ENCODE measurements at regions not wholly inside any gene's neighbourhood (a gene's known extent, or its start where the extent isn't known, plus 50 kb on each side); places are given as distances from the start of the nearest gene placed in this dataset.

DNA sequence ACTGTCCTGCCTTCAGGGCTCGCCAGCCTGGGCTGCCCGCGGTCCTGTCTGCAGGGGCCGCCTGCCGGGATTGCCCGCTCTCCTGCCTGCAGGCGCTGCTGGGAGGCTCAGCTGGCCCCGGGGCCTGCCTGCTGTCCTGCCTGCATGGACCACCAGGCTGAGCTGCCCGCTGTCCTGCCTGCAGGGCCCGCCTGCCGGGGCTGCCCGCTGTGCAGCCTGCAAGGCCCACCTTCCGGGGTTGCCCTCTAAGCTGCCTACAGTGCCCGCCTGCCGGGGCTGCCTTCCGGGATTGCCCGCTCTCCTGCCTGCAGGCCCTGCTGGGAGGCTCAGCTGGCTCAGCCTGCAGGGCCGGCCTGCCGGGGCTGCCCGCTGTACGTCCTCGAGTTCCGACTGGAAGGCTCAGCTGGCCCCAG, 164.4 kb downstream of the GLRX3 start:
- no peak overlapping the region for H3K23ac ChIP-seq (ENCODE audit: low read length in 2 of 2)
- H3K4me1 ChIP-seq (ENCODE audit: control insufficient read depth, insufficient read depth, low read depth, low read length), result no peaks in the 10 kb centered on the region
- peaks cover 50% of the 10 kb centered on the region for H3K9me3 ChIP-seq (ENCODE audit: control insufficient read depth, low read length)
- no peaks in the 10 kb centered on the region for H3K79me1 ChIP-seq (replicated peaks; ENCODE audit: low read length, poor library complexity, severe bottlenecking)
- H2BK12ac ChIP-seq (ENCODE audit: low read length in 2 of 2), result no peak overlapping the region
- no peak overlapping the region for H3K27ac ChIP-seq (ENCODE audit: low read length, poor library complexity, severe bottlenecking)
- no peak overlapping the region for H2BK5ac ChIP-seq (ENCODE audit: low read depth, low read length, poor library complexity, severe bottlenecking)
- no peak overlapping the region for H3K4me2 ChIP-seq (ENCODE audit: low read length, poor library complexity, severe bottlenecking)
- no peak overlapping the region for H2AFZ ChIP-seq (ENCODE audit: low read depth, low read length)
- H2BK120ac ChIP-seq (ENCODE audit: low read depth, low read length), result no peak overlapping the region
- no peak overlapping the region for H3K4ac ChIP-seq (ENCODE audit: low read depth in 1 of 2, low read length in 2 of 2)
- DNase-seq, result no peak
- H2BK15ac ChIP-seq (ENCODE audit: low read depth, poor library complexity, severe bottlenecking), result no peak overlapping the region
- no peak overlapping the region for H3K14ac ChIP-seq (ENCODE audit: low read length in 2 of 2)
- H3K36me3 ChIP-seq (ENCODE audit: control insufficient read depth in 1 of 2, insufficient read depth in 2 of 2, low read depth in 1 of 2, low read length in 2 of 2), result no peaks in the 10 kb centered on the region
- WGBS, result 96% methylated on average over 21 of the region's 23 CpGs
- no peaks in the 10 kb centered on the region for H3K27me3 ChIP-seq (ENCODE audit: control insufficient read depth in 1 of 2, insufficient read depth in 1 of 2, low read length in 2 of 2)
- H3K4me3 ChIP-seq (ENCODE audit: insufficient read depth in 1 of 2, low read depth in 1 of 2, low read length in 2 of 2), result peak overlapping the region in 1 of 2 experiments; percentile 67
- H2AK5ac ChIP-seq (ENCODE audit: low read length, severe bottlenecking), result no peak overlapping the region
- no peak overlapping the region for H4K8ac ChIP-seq (ENCODE audit: low read length)
- H3K9ac ChIP-seq (ENCODE audit: low read length), result no peak overlapping the region
- no peak overlapping the region for H4K91ac ChIP-seq (ENCODE audit: low read length)
- H3K18ac ChIP-seq (ENCODE audit: low read depth in 1 of 2, low read length in 2 of 2), result no peak overlapping the region

GRCh38 chr10:130301021-130301892, 165.1 kb downstream of the GLRX3 start:
- H2BK15ac ChIP-seq (ENCODE audit: low read depth, poor library complexity, severe bottlenecking), result no peak overlapping the region

GRCh38 chr10:130326954-130327353, 190.8 kb downstream of the GLRX3 start:
- no peak overlapping the region for H3K4ac ChIP-seq (ENCODE audit: low read depth in 1 of 2, low read length in 2 of 2)
- no peaks in the 10 kb centered on the region for H3K79me1 ChIP-seq (replicated peaks; ENCODE audit: low read length, poor library complexity, severe bottlenecking)
- H4K91ac ChIP-seq (ENCODE audit: low read length), result no peak overlapping the region
- no peaks in the 10 kb centered on the region for H3K4me1 ChIP-seq (ENCODE audit: control insufficient read depth, insufficient read depth, low read depth, low read length)
- no peak overlapping the region for H3K9ac ChIP-seq (ENCODE audit: low read length)
- H4K8ac ChIP-seq (ENCODE audit: low read length), result no peak overlapping the region
- no peak overlapping the region for H3K4me3 ChIP-seq (ENCODE audit: insufficient read depth in 1 of 2, low read depth in 1 of 2, low read length in 2 of 2)
- H3K27ac ChIP-seq (ENCODE audit: low read length, poor library complexity, severe bottlenecking), result no peak overlapping the region
- H3K27me3 ChIP-seq (ENCODE audit: control insufficient read depth in 1 of 2, insufficient read depth in 1 of 2, low read length in 2 of 2), result no peaks in the 10 kb centered on the region
- H2BK120ac ChIP-seq (ENCODE audit: low read depth, low read length), result no peak overlapping the region
- no peak overlapping the region for H2BK5ac ChIP-seq (ENCODE audit: low read depth, low read length, poor library complexity, severe bottlenecking)
- no peak overlapping the region for H3K18ac ChIP-seq (ENCODE audit: low read depth in 1 of 2, low read length in 2 of 2)
- peaks cover 3% of the 10 kb centered on the region for H3K9me3 ChIP-seq (ENCODE audit: control insufficient read depth, low read length)
- no peak for DNase-seq
- WGBS, result 68% methylated on average over 7 of the region's 7 CpGs
- no peak overlapping the region for H3K4me2 ChIP-seq (ENCODE audit: low read length, poor library complexity, severe bottlenecking)
- no peak overlapping the region for H2AFZ ChIP-seq (ENCODE audit: low read depth, low read length)
- H3K14ac ChIP-seq (ENCODE audit: low read length in 2 of 2), result no peak overlapping the region
- H3K36me3 ChIP-seq (ENCODE audit: control insufficient read depth in 1 of 2, insufficient read depth in 2 of 2, low read depth in 1 of 2, low read length in 2 of 2), result no peaks in the 10 kb centered on the region
- no peak overlapping the region for H2AK5ac ChIP-seq (ENCODE audit: low read length, severe bottlenecking)
- H2BK15ac ChIP-seq (ENCODE audit: low read depth, poor library complexity, severe bottlenecking), result no peak overlapping the region
- no peak overlapping the region for H2BK12ac ChIP-seq (ENCODE audit: low read length in 2 of 2)
- H3K23ac ChIP-seq (ENCODE audit: low read length in 2 of 2), result no peak overlapping the region

More at GRCh38 chr10:130301021-130301892, 165.1 kb downstream of the GLRX3 start:
- Histone ChIP-seq H3K14ac (ENCODE audit: low read length in 2 of 2) (no peak overlapping the region), H3K36me3 (ENCODE audit: control insufficient read depth in 1 of 2, insufficient read depth in 2 of 2, low read depth in 1 of 2, low read length in 2 of 2) (no peaks in the 10 kb centered on the region), H3K79me1 (replicated peaks; ENCODE audit: low read length, poor library complexity, severe bottlenecking) (no peaks in the 10 kb centered on the region), H3K9ac (ENCODE audit: low read length) (peak overlapping the region; percentile 54), H3K9me3 (ENCODE audit: control insufficient read depth, low read length) (peaks cover 57% of the 10 kb centered on the region), H3K27me3 (ENCODE audit: control insufficient read depth in 1 of 2, insufficient read depth in 1 of 2, low read length in 2 of 2) (no peaks in the 10 kb centered on the region), H4K8ac (ENCODE audit: low read length) (no peak overlapping the region), H3K4ac (ENCODE audit: low read depth in 1 of 2, low read length in 2 of 2) (no peak overlapping the region), H3K27ac (ENCODE audit: low read length, poor library complexity, severe bottlenecking) (no peak overlapping the region), H2AFZ (ENCODE audit: low read depth, low read length) (no peak overlapping the region), H2BK5ac (ENCODE audit: low read depth, low read length, poor library complexity, severe bottlenecking) (no peak overlapping the region), H3K4me1 (ENCODE audit: control insufficient read depth, insufficient read depth, low read depth, low read length) (no peaks in the 10 kb centered on the region), H4K91ac (ENCODE audit: low read length) (no peak overlapping the region), H3K4me3 (ENCODE audit: insufficient read depth in 1 of 2, low read depth in 1 of 2, low read length in 2 of 2) (peak overlapping the region in 1 of 2 experiments; percentile 67), H2BK120ac (ENCODE audit: low read depth, low read length) (no peak overlapping the region), H2BK12ac (ENCODE audit: low read length in 2 of 2) (no peak overlapping the region), H2AK5ac (ENCODE audit: low read length, severe bottlenecking) (no peak overlapping the region), H3K4me2 (ENCODE audit: low read length, poor library complexity, severe bottlenecking) (no peak overlapping the region), H3K18ac (ENCODE audit: low read depth in 1 of 2, low read length in 2 of 2) (no peak overlapping the region), H3K23ac (ENCODE audit: low read length in 2 of 2) (no peak overlapping the region)
- DNase-seq, result no peak
- 92% methylated on average over 52 of the region's 54 CpGs for WGBS

DNA sequence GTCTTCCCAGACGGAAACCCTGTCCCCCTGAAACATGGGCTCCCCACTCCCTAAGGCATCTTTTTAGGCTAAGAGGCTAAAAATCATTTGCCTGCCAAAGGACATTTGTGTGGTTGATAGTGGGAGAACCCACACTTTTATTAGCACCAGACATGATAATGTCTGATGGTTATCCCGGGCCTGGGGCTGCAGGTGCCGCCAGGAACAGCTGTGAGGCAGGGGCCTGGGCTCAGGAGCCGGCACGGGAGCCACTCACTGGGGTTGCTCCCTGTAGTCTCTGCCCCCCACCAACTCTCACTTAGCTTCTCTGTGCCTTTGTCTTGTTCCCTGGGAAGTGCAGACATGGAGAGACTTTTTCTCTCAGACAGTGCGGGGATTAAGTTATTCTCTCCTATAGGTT, 193.6 kb downstream of the GLRX3 start:
- Histone ChIP-seq H3K36me3 (ENCODE audit: control insufficient read depth in 1 of 2, insufficient read depth in 2 of 2, low read depth in 1 of 2, low read length in 2 of 2) (no peaks in the 10 kb centered on the region), H4K8ac (ENCODE audit: low read length) (no peak overlapping the region), H3K4me1 (ENCODE audit: control insufficient read depth, insufficient read depth, low read depth, low read length) (no peaks in the 10 kb centered on the region), H3K14ac (ENCODE audit: low read length in 2 of 2) (no peak overlapping the region), H3K4me2 (ENCODE audit: low read length, poor library complexity, severe bottlenecking) (no peak overlapping the region), H3K27ac (ENCODE audit: low read length, poor library complexity, severe bottlenecking) (no peak overlapping the region), H2BK12ac (ENCODE audit: low read length in 2 of 2) (no peak overlapping the region), H2AK5ac (ENCODE audit: low read length, severe bottlenecking) (no peak overlapping the region), H3K4me3 (ENCODE audit: insufficient read depth in 1 of 2, low read depth in 1 of 2, low read length in 2 of 2) (no peak overlapping the region), H3K9me3 (ENCODE audit: control insufficient read depth, low read length) (peaks cover 3% of the 10 kb centered on the region), H3K27me3 (ENCODE audit: control insufficient read depth in 1 of 2, insufficient read depth in 1 of 2, low read length in 2 of 2) (no peaks in the 10 kb centered on the region), H3K79me1 (replicated peaks; ENCODE audit: low read length, poor library complexity, severe bottlenecking) (no peaks in the 10 kb centered on the region), H3K23ac (ENCODE audit: low read length in 2 of 2) (no peak overlapping the region), H3K9ac (ENCODE audit: low read length) (no peak overlapping the region), H3K4ac (ENCODE audit: low read depth in 1 of 2, low read length in 2 of 2) (no peak overlapping the region), H2AFZ (ENCODE audit: low read depth, low read length) (no peak overlapping the region), H4K91ac (ENCODE audit: low read length) (no peak overlapping the region), H2BK120ac (ENCODE audit: low read depth, low read length) (no peak overlapping the region), H2BK5ac (ENCODE audit: low read depth, low read length, poor library complexity, severe bottlenecking) (no peak overlapping the region), H3K18ac (ENCODE audit: low read depth in 1 of 2, low read length in 2 of 2) (no peak overlapping the region), H2BK15ac (ENCODE audit: low read depth, poor library complexity, severe bottlenecking) (no peak overlapping the region)
- no peak for DNase-seq
- 82% methylated on average over 5 of the region's 6 CpGs for WGBS
